Progenitor cell of endocrine pancreas (in vitro differentiated cells): ENCODE measurements at regions not wholly inside any gene's neighbourhood (a gene's known extent, or its start where the extent isn't known, plus 50 kb on each side); places are given as distances from the start of the nearest gene placed in this dataset.

Experiments used
- DNase-seq: peaks from one replicate; pipeline ENCODE4 v3.0.0; 2021; ENCODE audit warnings: low spot score; ENCODE audit not compliant: unreplicated experiment
- H3K27ac Mint-ChIP-seq: 2 replicates; pipeline ENCODE4 v1.8.0; 2021; ENCODE audit warnings: mild to moderate bottlenecking, moderate library complexity, mixed read lengths
- H3K27me3 Mint-ChIP-seq: 2 replicates; pipeline ENCODE4 v1.8.0; 2021; ENCODE audit warnings: mixed read lengths
- H3K36me3 Mint-ChIP-seq: 2 replicates; pipeline ENCODE4 v1.8.0; 2022; ENCODE audit warnings: mixed read lengths; ENCODE audit not compliant: insufficient read depth
- H3K4me1 Mint-ChIP-seq: 2 replicates; pipeline ENCODE4 v1.8.0; 2021; ENCODE audit warnings: low read depth, mixed read lengths
- H3K4me3 Mint-ChIP-seq: 2 replicates; pipeline ENCODE4 v1.8.0; 2021; ENCODE audit warnings: low read depth, mild to moderate bottlenecking, moderate library complexity, mixed read lengths
- H3K9me3 Mint-ChIP-seq: 2 replicates; pipeline ENCODE4 v1.8.0; 2021; ENCODE audit warnings: low read depth, mixed read lengths
- CTCF ChIP-seq: fragments of 200-600 bp; sonication (generic); IDR thresholded peaks from one replicate; pipeline ENCODE4 v1.5.0; 2021; ENCODE audit warnings: antibody characterized with exemption, mild to moderate bottlenecking; ENCODE audit not compliant: unreplicated experiment

GRCh38 chr12:89212339-89212771 is 139.9 kb downstream of the DUSP6 start:
- no peaks in the 10 kb centered on the region for H3K36me3 Mint-ChIP-seq
- no peak overlapping the region for H3K27ac Mint-ChIP-seq
- no peaks in the 10 kb centered on the region for H3K27me3 Mint-ChIP-seq
- no peak for DNase-seq
- no peaks in the 10 kb centered on the region for H3K9me3 Mint-ChIP-seq
- peaks cover 33% of the 10 kb centered on the region for H3K4me1 Mint-ChIP-seq
- H3K4me3 Mint-ChIP-seq, result no peak overlapping the region
- TF ChIP-seq CTCF, result no peak

GRCh38 chr12:89211456-89211855 is 140.8 kb downstream of the DUSP6 start:
- H3K9me3 Mint-ChIP-seq, result no peaks in the 10 kb centered on the region
- H3K4me1 Mint-ChIP-seq, result peaks cover 33% of the 10 kb centered on the region
- no peak overlapping the region for H3K27ac Mint-ChIP-seq
- no peak for TF ChIP-seq CTCF
- H3K36me3 Mint-ChIP-seq, result no peaks in the 10 kb centered on the region
- H3K27me3 Mint-ChIP-seq, result no peaks in the 10 kb centered on the region
- H3K4me3 Mint-ChIP-seq, result no peak overlapping the region
- no peak for DNase-seq

- TF ChIP-seq CTCF, result no peak
These were observed 142.0 kb downstream of the DUSP6 start for GRCh38 chr12:89210277-89210676.

GRCh38 chr12:89208661-89209096 is 143.6 kb downstream of the DUSP6 start:
- H3K4me1 Mint-ChIP-seq, result peaks cover 22% of the 10 kb centered on the region
- no peaks in the 10 kb centered on the region for H3K36me3 Mint-ChIP-seq
- no peak overlapping the region for H3K4me3 Mint-ChIP-seq
- no peak overlapping the region for H3K27ac Mint-ChIP-seq
- no peaks in the 10 kb centered on the region for H3K9me3 Mint-ChIP-seq
- no peaks in the 10 kb centered on the region for H3K27me3 Mint-ChIP-seq
- no peak for TF ChIP-seq CTCF
- no peak for DNase-seq

More at GRCh38 chr12:89210277-89210676, 142.0 kb downstream of the DUSP6 start:
- H3K27ac Mint-ChIP-seq, result no peak overlapping the region
- no peaks in the 10 kb centered on the region for H3K9me3 Mint-ChIP-seq
- no peak overlapping the region for H3K4me3 Mint-ChIP-seq
- no peaks in the 10 kb centered on the region for H3K27me3 Mint-ChIP-seq
- peaks cover 23% of the 10 kb centered on the region for H3K4me1 Mint-ChIP-seq
- no peaks in the 10 kb centered on the region for H3K36me3 Mint-ChIP-seq
- no peak for DNase-seq

- no peak for TF ChIP-seq CTCF
- Mint-ChIP-seq H3K4me3 (no peak overlapping the region), H3K36me3 (no peaks in the 10 kb centered on the region), H3K9me3 (no peaks in the 10 kb centered on the region), H3K4me1 (peaks cover 17% of the 10 kb centered on the region), H3K27ac (no peak overlapping the region), H3K27me3 (no peaks in the 10 kb centered on the region)
- DNase-seq, result no peak
These were observed 145.9 kb downstream of the DUSP6 start for GRCh38 chr12:89206390-89206789.
